Chondrocyte (in vitro differentiated cells): ENCODE measurements at regions not wholly inside any gene's neighbourhood (a gene's known extent, or its start where the extent isn't known, plus 50 kb on each side); places are given as distances from the start of the nearest gene placed in this dataset.

Experiments
- DNase-seq: peaks from one replicate; pipeline ENCODE4 v3.0.0; 2021; ENCODE audit warnings: mixed read lengths, low spot score
- H3K27ac Mint-ChIP-seq: one replicate; pipeline ENCODE4 v1.8.0; 2021; ENCODE audit warnings: mild to moderate bottlenecking, moderate library complexity, mixed read lengths; ENCODE audit not compliant: unreplicated experiment
- H3K27me3 Mint-ChIP-seq: 2 replicates; pipeline ENCODE4 v1.8.0; 2021; ENCODE audit warnings: low read depth, mixed read lengths
- H3K36me3 Mint-ChIP-seq: 2 replicates; pipeline ENCODE4 v1.8.0; 2021; ENCODE audit warnings: low read depth, mixed read lengths
- H3K4me1 Mint-ChIP-seq: 2 replicates; pipeline ENCODE4 v1.8.0; 2021; ENCODE audit warnings: low read depth, mild to moderate bottlenecking, mixed read lengths
- H3K4me3 Mint-ChIP-seq: one replicate; pipeline ENCODE4 v1.8.0; 2021; ENCODE audit warnings: mild to moderate bottlenecking, moderate library complexity, mixed read lengths; ENCODE audit not compliant: unreplicated experiment
- H3K9me3 Mint-ChIP-seq: 2 replicates; pipeline ENCODE4 v1.8.0; 2021; ENCODE audit warnings: low read depth, mixed read lengths
- TF ChIP-seq, protein P1 (sequence below): fragments of 200-600 bp; sonication (generic); IDR thresholded peaks from 2 replicates; pipeline ENCODE4 v1.5.0; 2021; ENCODE audit warnings: antibody characterized with exemption, mild to moderate bottlenecking, moderate library complexity

DNA sequence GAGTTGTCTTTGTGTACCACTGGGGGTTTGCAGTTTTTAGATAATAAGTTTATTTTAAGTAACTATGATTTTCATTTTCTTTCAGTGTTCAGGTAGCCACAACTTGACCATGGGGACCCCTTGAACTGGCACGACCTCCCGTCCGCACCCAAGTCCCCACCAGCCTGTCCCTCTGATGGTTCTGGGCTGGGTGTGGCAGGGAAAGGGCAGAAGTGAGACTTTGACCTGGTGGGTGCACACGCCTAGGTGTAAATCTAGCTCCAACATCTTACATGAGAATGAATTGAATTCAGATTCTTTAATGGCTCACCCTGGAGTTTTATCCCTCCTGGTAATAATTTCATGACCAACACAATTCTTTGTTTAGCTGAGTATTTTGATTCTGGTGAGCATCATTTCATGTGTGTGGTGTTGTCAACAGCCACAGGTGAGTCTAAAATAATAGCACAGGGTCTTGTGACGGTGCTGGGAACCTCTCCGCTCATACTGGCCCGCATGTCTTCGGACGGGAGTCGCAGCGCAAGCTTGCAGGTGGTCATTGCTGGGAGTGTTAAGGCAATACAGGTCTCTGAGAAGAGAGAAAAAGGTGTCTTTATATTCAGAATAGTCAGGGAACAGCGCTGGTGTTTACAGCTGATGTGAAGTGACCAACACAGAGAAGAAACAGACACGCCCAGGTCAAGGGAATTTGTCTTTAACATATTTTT, 50.8 kb upstream of the POFUT2 start:
- H3K27me3 Mint-ChIP-seq = no peaks in the 10 kb centered on the region
- H3K4me1 Mint-ChIP-seq = peaks cover 27% of the 10 kb centered on the region
- no peak overlapping the region for H3K27ac Mint-ChIP-seq
- peak; percentile 48 for DNase-seq
- TF ChIP-seq, protein P1, sequence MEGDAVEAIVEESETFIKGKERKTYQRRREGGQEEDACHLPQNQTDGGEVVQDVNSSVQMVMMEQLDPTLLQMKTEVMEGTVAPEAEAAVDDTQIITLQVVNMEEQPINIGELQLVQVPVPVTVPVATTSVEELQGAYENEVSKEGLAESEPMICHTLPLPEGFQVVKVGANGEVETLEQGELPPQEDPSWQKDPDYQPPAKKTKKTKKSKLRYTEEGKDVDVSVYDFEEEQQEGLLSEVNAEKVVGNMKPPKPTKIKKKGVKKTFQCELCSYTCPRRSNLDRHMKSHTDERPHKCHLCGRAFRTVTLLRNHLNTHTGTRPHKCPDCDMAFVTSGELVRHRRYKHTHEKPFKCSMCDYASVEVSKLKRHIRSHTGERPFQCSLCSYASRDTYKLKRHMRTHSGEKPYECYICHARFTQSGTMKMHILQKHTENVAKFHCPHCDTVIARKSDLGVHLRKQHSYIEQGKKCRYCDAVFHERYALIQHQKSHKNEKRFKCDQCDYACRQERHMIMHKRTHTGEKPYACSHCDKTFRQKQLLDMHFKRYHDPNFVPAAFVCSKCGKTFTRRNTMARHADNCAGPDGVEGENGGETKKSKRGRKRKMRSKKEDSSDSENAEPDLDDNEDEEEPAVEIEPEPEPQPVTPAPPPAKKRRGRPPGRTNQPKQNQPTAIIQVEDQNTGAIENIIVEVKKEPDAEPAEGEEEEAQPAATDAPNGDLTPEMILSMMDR = no peak
- H3K9me3 Mint-ChIP-seq = no peaks in the 10 kb centered on the region
- H3K36me3 Mint-ChIP-seq = no peaks in the 10 kb centered on the region
- no peak overlapping the region for H3K4me3 Mint-ChIP-seq

DNA sequence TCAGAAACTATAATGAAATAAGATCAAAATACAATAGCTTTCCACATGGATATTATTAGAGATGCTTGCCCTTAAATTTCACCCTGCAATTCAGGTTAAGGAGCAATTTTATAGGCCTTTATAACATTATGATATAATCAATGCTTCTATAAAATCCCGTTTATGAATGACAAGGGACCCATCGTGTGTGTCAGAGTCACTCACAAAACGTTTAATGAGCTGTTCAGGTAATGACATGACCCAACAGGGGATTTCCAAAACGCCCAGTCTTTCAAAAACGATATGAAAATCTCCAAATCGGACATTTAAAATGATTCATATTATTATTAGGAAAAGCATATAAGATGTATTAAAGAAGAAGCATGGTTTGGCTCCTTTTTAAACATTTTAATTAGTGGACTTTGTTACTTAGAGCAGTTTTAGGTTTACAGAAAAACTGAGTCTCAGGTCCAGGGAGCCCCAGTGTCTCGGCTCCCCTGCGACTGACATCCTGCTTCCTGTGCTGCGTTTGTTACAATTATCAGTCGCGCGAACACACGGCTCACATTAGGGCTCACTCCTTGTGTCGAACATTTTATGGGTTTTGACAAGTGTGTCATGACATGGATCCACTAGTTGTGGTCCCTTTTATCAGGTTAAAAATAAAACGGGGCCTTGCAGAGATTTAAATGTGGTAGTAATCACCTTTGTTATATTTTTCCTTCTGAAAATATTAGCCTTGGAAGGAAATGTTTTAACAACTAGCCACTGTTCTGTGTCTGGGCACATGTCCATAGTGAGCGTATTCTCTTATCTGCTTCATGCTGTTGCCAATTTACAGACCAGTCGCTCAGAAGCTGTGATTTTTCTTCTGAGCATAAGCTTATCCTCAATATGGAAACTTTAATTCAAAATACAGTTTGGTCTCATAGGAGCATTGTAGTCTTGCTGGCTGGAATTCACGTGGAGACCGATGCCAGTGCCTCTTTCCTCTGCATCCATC, 52.0 kb upstream of the POFUT2 start:
- TF ChIP-seq, protein P1 = no peak
- Mint-ChIP-seq H3K27me3 (no peaks in the 10 kb centered on the region), H3K4me3 (no peak overlapping the region), H3K27ac (no peak overlapping the region), H3K36me3 (no peaks in the 10 kb centered on the region), H3K4me1 (peaks cover 15% of the 10 kb centered on the region), H3K9me3 (no peaks in the 10 kb centered on the region)
- DNase-seq = no peak

DNA sequence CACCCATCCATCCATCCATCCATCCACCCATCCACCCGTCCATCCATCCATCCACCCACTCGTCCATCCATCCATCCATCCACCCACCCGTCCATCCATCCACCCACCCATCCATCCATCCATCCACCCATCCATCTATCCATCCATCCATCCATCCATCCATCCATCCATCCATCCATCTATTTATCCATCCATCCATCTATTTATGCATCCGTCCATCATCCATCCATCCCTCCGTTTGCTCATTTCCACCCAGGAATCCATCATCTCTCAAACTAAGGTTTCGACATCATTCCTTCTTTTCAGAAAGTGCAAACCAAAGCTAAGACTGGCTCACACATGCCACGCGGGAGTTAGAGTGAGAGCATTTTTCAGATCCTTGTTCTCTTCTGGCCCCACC, 52.8 kb upstream of the POFUT2 start:
- H3K27ac Mint-ChIP-seq = no peak overlapping the region
- no peak for DNase-seq
- H3K4me3 Mint-ChIP-seq = no peak overlapping the region
- H3K27me3 Mint-ChIP-seq = no peaks in the 10 kb centered on the region
- H3K36me3 Mint-ChIP-seq = no peaks in the 10 kb centered on the region
- no peaks in the 10 kb centered on the region for H3K9me3 Mint-ChIP-seq
- peaks cover 15% of the 10 kb centered on the region for H3K4me1 Mint-ChIP-seq
- TF ChIP-seq, protein P1 = no peak

DNA sequence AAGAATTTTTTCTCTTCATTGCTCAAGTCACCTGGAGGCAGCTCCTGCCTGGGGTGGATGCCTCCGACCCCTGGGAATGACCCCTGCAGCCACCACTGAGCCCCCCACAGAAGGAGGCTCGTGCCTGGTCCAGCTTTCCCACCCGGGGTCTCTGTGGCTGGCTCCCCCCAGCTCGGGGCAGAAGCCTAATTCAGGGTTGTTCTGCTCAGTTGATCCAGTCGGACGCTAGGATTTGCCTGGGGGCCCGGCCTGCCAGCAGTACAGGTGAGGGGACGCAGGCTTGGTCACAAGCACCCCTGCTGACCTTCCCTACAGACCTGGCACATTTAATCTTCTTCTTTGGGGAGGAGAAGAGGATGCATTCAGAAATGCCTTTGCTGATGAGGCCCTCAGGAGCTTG, 53.6 kb upstream of the POFUT2 start:
- Mint-ChIP-seq H3K4me1 (peaks cover 15% of the 10 kb centered on the region), H3K27me3 (no peaks in the 10 kb centered on the region), H3K27ac (no peak overlapping the region), H3K36me3 (no peaks in the 10 kb centered on the region), H3K9me3 (no peaks in the 10 kb centered on the region), H3K4me3 (no peak overlapping the region)
- no peak for DNase-seq
- TF ChIP-seq, protein P1 = no peak

DNA sequence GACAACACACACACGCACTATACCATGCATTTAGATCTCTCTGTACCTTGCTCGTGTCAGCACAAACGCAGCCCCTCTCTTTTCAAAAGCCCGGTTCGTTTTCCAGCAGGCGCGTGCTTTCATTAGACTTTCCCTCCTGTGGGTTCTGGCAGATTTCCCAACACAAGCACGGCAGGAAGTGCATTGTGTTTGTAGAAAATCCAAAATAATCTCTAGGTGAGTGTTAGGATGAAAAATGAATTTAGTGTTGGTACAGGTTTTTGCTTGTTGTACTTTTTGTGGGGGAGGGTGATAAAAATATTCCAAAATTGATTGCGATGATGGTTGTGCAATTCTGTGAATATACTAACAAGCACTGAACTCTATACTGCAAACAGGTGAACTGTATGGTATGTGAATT, 54.1 kb upstream of the POFUT2 start:
- no peak for DNase-seq

More for the DNA sequence above, 54.1 kb upstream of the POFUT2 start:
- TF ChIP-seq, protein P1 = no peak
- H3K4me3 Mint-ChIP-seq = no peak overlapping the region
- H3K9me3 Mint-ChIP-seq = no peaks in the 10 kb centered on the region
- no peaks in the 10 kb centered on the region for H3K27me3 Mint-ChIP-seq
- H3K4me1 Mint-ChIP-seq = peaks cover 10% of the 10 kb centered on the region
- peak overlapping the region; percentile 27 for H3K27ac Mint-ChIP-seq
- H3K36me3 Mint-ChIP-seq = no peaks in the 10 kb centered on the region
